Suppressor macrophage treated with lipopolysaccharide for 4 hours (primary cell): ENCODE measurements at regions not wholly inside any gene's neighbourhood (a gene's known extent, or its start where the extent isn't known, plus 50 kb on each side); places are given as distances from the start of the nearest gene placed in this dataset.
"Not testable (repeated sequence)": the region's sequence is repeated elsewhere in the genome, so short reads cannot be mapped to it uniquely, and the experiment has no call there.

Source experiments
- DNase-seq: peaks from one replicate; pipeline ENCODE4 v3.0.0-alpha.2; 2020

- peak; percentile 6 for DNase-seq
These were observed 55.4 kb upstream of the GRPR start for GRCh38 chrX:16067886-16068515.

DNA sequence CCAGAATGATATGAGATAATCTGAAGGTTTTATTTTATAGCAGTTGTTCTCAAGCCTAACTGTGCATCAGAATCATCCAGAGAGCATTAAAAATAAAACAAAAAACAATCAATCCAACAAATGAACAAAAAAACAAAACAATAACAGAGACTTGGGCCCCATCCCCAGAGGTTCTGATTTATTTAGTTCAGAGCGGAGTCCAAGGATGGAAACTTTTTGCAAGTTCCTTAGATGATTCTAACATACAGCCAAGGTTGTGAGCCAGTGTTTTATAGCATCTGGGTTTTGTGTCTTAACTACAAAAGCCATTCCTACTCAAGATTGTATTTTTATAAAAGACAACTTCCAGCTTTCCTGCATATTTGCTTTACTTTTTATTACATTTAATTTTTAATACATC, 59.4 kb upstream of the GRPR start:
- no peak for DNase-seq

GRCh38 chrX:16063141-16063540, 60.2 kb upstream of the GRPR start:
- peak; percentile 36 for DNase-seq

- DNase-seq, result no peak
These were observed 62.1 kb upstream of the GRPR start for GRCh38 chrX:16061296-16061695.

DNA sequence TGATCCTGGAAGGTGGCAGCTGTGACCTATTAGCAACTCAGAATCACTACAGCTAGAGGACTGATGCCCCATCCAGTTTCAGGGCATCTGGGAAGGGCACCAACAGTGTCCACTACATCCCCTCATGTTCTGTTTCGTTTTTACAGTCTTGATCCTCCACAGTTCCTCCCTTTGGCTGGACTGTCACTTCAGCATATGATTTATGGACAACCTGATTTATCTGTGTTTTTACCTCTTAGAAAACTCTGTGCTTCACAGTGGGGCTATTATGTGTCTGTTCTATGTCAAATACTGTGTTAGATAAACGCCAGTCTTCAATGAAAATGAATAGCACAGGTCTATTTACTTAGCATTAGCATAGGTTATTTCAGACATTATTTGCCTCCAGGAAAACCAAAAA, 63.1 kb upstream of the GRPR start:
- no peak for DNase-seq

DNA sequence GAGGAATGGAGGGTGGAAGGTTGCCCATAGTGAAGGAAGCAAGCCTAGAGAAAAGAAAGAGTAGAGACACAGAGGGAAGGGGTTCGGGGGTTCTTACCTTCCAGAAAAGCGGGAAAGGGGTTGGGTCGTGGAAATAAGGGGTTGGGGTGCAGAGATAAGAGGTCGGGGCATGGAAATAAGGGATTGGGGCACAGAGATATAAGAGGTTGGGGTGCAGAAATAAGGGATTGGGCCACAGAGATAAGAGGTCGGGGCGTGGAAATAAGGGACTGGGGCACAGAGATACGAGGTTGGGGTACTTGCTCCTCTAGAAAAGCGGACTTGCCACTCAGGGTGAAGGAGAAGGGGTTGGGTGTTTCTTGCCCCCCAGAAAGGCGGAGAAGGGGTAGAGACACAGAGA, 74.2 kb upstream of the GRPR start:
- not testable (repeated sequence) for DNase-seq

DNA sequence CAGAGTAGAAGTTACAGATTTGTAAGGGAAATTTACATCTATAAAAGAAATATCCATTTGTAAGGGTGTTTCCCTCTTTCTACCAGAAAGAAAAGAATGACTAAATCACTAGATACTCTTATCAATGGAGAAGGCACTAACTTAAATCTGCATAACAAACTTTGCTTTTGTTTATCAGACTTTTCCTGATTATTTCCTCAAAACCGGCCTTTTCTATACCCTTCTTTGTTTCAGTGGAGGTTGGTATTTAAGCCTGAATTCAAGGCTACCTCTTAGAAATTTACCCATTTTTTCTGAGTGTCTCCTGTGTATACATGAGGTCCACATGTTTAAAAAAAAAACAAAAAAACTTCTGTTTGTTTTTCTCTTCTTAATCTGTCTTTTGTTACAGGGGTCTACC, 80.4 kb upstream of the GRPR start:
- no peak for DNase-seq

DNA sequence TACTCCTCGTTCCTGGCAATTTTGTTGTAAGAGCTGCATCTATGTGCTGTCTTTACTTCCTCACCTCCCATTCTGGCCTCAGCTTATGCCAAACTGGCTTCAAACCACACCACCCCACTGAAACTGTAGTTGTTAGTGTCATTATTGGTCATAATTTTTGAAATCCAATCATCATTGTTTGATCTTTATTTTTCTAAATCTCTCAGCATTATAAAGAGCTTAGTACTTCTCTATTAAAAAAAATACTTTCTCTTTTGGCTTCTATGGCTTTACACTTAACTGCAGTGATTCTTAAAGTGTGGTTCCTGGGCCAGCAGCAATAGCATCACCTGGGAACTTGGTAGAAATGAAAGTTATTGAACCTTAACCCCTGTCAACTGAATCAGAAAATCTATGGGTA, 83.5 kb upstream of the GRPR start:
- no peak for DNase-seq

GRCh38 chrX:16039363-16039762, 84.0 kb upstream of the GRPR start:
- DNase-seq, result no peak

DNA sequence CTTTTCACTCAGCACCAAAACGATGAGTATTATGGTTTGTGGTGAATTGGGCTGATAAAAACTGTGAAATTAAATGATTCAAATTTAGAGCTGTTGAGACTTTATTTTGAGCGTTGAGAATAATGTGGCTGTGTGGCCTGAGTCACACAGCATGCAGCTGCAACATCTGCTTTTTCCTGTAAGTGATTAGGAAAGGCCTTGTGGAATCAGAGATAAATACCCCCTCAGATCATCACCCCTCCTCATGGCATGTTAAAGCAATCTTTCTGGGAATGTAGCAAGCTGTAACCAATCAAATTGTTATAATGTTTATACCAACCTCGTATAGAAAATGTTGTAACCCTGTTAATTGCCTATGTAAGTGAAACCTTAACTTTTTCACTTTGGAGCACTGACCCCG, 90.0 kb upstream of the GRPR start:
- DNase-seq, result peak; percentile 46

DNA sequence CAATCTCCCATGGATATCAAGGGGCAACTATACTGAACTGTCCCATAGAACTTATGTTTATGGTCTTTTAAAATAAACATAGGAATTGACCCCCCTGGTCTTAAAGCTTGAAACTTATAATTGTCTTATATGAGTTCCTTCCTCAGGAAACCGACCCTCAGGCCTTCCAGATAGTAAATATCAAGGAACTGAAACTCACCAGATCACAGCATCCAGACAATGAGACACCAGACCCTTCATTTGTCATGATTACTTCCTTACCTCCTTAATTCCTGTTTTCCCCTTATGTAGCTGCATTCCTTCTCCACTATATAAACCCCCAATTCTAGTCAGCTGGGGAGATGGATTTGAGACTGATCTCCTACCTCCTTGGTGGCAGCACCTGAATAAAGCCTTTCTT, 94.8 kb upstream of the GRPR start:
- DNase-seq, result peak; percentile 31

DNA sequence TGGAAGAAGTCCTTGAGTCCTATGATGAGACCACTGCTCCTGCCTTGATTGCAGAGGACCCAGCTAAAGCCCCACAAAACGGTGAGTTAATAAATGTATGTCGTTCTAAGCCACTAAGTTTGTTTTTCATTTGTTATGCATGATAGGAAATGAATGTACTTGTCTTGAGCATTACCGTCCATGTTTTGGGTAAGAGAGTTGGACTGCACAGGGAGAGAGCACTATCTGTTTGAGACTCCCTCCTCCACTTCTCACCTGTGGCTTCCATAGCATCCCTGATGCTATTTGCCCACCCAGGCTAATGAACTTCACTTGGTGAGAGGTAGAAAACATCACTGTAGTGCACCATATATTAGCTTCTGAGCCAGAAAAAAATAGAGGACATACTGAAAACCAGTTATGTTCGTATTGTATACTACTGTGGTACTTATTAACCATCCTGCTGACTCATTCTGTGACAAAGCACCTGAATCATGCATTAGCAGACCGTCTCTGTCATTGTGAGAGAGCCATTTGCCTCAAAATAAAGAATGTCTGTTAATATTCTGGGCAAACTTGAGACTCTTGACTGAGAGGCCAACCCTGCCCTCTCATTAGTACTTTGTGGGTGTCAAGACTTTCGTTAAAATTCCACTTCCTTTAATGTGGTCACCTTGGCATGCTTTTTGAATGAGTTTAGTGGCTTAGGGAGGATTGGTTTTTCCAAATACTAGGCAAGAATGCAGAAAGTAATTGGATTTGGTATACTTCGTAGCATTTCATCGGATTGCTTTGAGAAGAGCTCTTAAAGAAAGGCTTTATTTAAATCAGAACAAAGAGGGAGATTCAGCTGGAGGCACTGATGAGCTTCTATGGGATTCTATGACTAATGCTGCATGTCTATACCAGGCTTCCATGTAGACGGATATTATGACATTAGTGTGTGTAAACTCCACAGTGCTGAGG, 99.3 kb upstream of the GRPR start:
- DNase-seq, result peak; percentile 30

DNA sequence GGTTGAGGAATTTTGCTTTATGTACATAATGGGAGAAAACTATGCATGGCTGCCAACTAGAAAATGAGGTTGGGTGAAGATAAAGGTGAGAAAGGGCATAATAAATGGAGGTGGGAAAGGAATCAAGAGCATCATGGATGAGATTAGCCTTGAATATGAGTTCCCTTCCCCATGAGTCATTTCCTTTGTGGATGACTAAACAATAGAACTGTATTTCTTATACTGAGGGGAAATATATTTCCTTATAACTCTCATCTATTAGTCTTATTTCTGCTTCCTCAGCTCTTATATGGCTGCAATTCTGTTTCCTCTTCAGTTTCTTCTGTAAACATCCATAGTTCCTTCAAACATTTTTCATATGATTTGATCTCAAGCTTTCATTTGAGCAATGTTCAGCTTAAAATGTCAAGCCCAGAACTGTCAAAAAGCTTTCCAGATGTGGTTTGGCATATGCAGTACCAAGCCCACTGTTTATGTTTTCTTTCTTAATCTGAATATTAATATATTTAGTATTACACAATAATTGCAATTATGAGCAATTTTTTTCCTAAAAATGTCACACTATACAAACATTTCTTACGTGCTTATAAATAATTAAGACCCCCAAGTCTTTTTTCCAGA, 100.7 kb upstream of the GRPR start:
- DNase-seq, result peak; percentile 25

DNA sequence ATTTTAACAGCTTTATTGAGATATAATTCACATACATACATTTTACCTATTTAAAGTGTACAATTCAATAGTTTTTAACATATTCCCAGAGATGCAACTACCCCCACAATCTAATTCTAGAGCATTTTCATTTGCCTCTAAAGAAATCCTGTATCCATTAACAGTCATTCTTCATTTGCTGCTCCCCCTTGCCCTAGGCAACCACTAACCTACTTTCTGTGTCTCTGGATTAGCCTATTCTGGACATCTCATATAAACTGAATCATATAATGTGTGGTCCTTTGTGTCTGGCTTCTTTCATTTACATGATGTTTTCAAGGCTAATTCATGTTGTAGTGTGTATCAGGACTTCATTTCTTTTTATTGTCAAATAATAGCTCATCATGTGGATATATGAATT, 105.1 kb upstream of the GRPR start:
- no peak for DNase-seq

- peak; percentile 45 for DNase-seq
These were observed 109.2 kb upstream of the GRPR start for GRCh38 chrX:16014171-16014570.

DNA sequence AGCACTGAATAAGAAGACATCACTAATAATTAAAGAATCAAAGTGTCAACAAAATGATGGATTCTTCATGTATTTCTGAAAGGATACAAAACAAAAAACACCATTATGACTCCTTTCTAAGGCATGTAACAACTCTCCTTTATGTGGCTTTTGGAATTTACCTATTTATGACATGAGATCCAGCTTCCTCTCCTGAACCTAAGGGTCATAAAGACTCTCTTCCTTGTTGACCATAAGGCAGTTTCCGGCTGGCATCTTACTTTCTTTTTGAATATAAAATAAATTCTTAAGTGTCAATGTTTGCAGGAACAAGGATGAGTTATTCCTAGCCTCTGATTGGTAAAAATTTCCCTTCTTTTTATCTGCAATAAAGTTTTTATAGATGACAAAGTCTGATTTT, 111.1 kb upstream of the GRPR start:
- DNase-seq, result no peak

GRCh38 chrX:16005917-16006316, 117.4 kb upstream of the GRPR start:
- DNase-seq, result no peak

DNA sequence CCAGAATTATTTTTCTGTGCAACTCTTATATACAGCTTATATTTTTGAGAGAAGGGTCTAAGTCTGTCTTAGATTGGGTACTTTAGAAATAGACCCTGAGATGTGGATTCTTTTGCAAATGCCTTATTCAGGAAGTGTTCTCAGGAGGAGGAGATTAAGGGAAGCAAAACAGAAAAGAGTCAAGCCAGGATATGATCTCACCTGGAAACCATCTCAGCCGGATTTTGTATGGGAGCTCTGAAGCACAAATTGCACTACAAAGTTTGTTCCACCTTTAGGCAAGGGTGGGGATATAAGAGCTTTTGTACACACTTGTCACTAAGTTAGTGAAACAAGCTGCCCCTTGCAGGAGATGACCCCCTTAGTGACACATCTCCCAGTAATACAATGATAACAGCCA, 121.2 kb upstream of the GRPR start:
- no peak for DNase-seq

- DNase-seq, result peak; percentile 29
These were observed 125.0 kb upstream of the GRPR start for GRCh38 chrX:15998350-15998749.

GRCh38 chrX:15989716-15990115, 133.6 kb upstream of the GRPR start:
- DNase-seq, result no peak

- DNase-seq, result peak; percentile 63
These were observed 134.3 kb upstream of the AP1S2 start for GRCh38 chrX:15988661-15989603.

DNA sequence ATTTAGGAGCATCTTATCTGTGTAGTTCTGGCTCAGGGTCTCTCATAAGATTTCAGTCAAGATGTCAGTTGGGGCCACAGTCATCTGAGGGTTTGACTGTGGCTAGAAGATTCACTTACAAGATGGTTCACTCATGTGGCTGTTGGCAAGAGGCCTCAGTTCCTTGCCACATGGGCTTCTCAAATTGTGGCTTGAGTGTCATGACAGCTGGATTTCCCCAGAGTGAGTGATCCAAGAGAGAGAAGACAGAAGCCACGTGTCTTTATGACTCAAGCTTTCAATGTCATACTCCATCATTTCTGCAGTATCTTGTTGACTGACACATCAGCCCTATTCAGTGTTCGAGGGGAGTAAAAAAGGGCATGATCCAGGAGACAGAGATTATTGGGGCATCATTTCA, 131.3 kb upstream of the AP1S2 start:
- peak; percentile 74 for DNase-seq

DNA sequence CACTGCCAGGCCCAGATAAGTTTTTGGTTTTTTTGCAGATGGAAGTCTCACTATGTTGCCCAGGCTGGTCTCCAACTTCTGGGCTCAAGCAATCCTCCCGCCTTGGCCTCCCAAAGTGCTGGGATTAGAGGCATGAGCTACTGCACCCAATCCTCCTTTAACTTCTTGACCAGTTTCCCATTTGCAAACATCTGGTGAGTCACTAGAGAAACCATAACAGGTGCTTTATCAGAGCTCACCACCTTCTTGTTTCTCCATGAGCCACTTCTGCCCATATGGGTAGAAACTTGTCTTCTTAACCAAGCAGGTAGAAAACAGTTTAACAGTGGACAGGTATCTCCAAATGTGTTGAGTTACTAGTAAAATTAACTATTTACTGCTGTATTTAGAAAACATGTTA, 128.4 kb upstream of the AP1S2 start:
- no peak for DNase-seq
